HFFc6 (cell line): ENCODE measurements at regions not wholly inside any gene's neighbourhood (a gene's known extent, or its start where the extent isn't known, plus 50 kb on each side); places are given as distances from the start of the nearest gene placed in this dataset.

ENCODE experiments used
- DNase-seq: peaks from one replicate; pipeline ENCODE4 v3.0.0-alpha.2; 2018
- H3K27ac Mint-ChIP-seq: 2 replicates; pipeline ENCODE4 v1.8.0; 2020; ENCODE audit warnings: mild to moderate bottlenecking, mixed read lengths
- H3K27me3 Mint-ChIP-seq: 2 replicates; pipeline ENCODE4 v1.8.0; 2021; ENCODE audit warnings: mild to moderate bottlenecking, moderate library complexity, mixed read lengths; ENCODE audit not compliant: insufficient read depth
- H3K36me3 Mint-ChIP-seq: 2 replicates; pipeline ENCODE4 v1.8.0; 2021; ENCODE audit warnings: low read depth, mixed read lengths
- H3K4me1 Mint-ChIP-seq: 2 replicates; pipeline ENCODE4 v1.8.0; 2020; ENCODE audit warnings: low read depth, mixed read lengths
- H3K4me3 Mint-ChIP-seq: 2 replicates; pipeline ENCODE4 v1.8.0; 2020; ENCODE audit warnings: mild to moderate bottlenecking, moderate library complexity, mixed read lengths
- H3K9me3 Mint-ChIP-seq: 2 replicates; pipeline ENCODE4 v1.8.0; 2020; ENCODE audit warnings: mild to moderate bottlenecking, mixed read lengths
- CTCF ChIP-seq: fragments of 200-600 bp; sonication (generic); IDR thresholded peaks from 2 replicates; pipeline ENCODE4 v1.5.0; 2021; ENCODE audit warnings: antibody characterized with exemption, mild to moderate bottlenecking

- H3K27me3 Mint-ChIP-seq = peaks cover 16% of the 10 kb centered on the region
- DNase-seq = no peak
Measured at GRCh38 chr20:48531505-48531904, 296.3 kb downstream of the PREX1 start.

GRCh38 chr20:48530957-48531356 lies 296.8 kb downstream of the PREX1 start:
- TF ChIP-seq CTCF = no peak
- no peaks in the 10 kb centered on the region for H3K36me3 Mint-ChIP-seq
- H3K4me3 Mint-ChIP-seq = no peak overlapping the region
- DNase-seq = no peak
- H3K4me1 Mint-ChIP-seq = no peaks in the 10 kb centered on the region
- peaks cover 18% of the 10 kb centered on the region for H3K27me3 Mint-ChIP-seq
- no peak overlapping the region for H3K27ac Mint-ChIP-seq
- H3K9me3 Mint-ChIP-seq = peaks cover 5% of the 10 kb centered on the region; the same call in 1 of the 2 replicates

More at GRCh38 chr20:48531505-48531904, 296.3 kb downstream of the PREX1 start:
- no peak overlapping the region for H3K4me3 Mint-ChIP-seq
- no peaks in the 10 kb centered on the region for H3K36me3 Mint-ChIP-seq
- H3K9me3 Mint-ChIP-seq = peaks cover 2% of the 10 kb centered on the region; the same call in 1 of the 2 replicates
- H3K27ac Mint-ChIP-seq = no peak overlapping the region
- no peak for TF ChIP-seq CTCF
- H3K4me1 Mint-ChIP-seq = no peaks in the 10 kb centered on the region

GRCh38 chr20:48528346-48528745 lies 299.5 kb downstream of the PREX1 start:
- Mint-ChIP-seq H3K27ac (no peak overlapping the region), H3K27me3 (peaks cover 10% of the 10 kb centered on the region), H3K9me3 (peaks cover 5% of the 10 kb centered on the region), H3K4me1 (no peaks in the 10 kb centered on the region), H3K4me3 (no peak overlapping the region), H3K36me3 (no peaks in the 10 kb centered on the region)
- no peak for DNase-seq
- no peak for TF ChIP-seq CTCF

- no peak overlapping the region for H3K4me3 Mint-ChIP-seq
- H3K4me1 Mint-ChIP-seq = no peaks in the 10 kb centered on the region
- peaks cover 10% of the 10 kb centered on the region for H3K27me3 Mint-ChIP-seq
- DNase-seq = no peak
- H3K9me3 Mint-ChIP-seq = peaks cover 5% of the 10 kb centered on the region
- H3K27ac Mint-ChIP-seq = no peak overlapping the region
- TF ChIP-seq CTCF = no peak
- H3K36me3 Mint-ChIP-seq = no peaks in the 10 kb centered on the region
Measured at GRCh38 chr20:48527771-48528170, 300.0 kb downstream of the PREX1 start.

GRCh38 chr20:48526936-48527335 lies 300.9 kb downstream of the PREX1 start:
- H3K27me3 Mint-ChIP-seq = peaks cover 10% of the 10 kb centered on the region
- no peaks in the 10 kb centered on the region for H3K36me3 Mint-ChIP-seq
- no peak overlapping the region for H3K27ac Mint-ChIP-seq
- TF ChIP-seq CTCF = no peak
- DNase-seq = no peak
- peaks cover 5% of the 10 kb centered on the region for H3K9me3 Mint-ChIP-seq
- H3K4me1 Mint-ChIP-seq = no peaks in the 10 kb centered on the region
- no peak overlapping the region for H3K4me3 Mint-ChIP-seq

- Mint-ChIP-seq H3K27me3 (peaks cover 7% of the 10 kb centered on the region), H3K9me3 (peaks cover 5% of the 10 kb centered on the region)
Measured at GRCh38 chr20:48525400-48525799, 302.4 kb downstream of the PREX1 start.

More at GRCh38 chr20:48525400-48525799, 302.4 kb downstream of the PREX1 start:
- Mint-ChIP-seq H3K4me1 (no peaks in the 10 kb centered on the region), H3K4me3 (no peak overlapping the region), H3K27ac (no peak overlapping the region), H3K36me3 (no peaks in the 10 kb centered on the region)
- TF ChIP-seq CTCF = no peak
- DNase-seq = no peak
